Right lobe of liver (tissue), 4 donors: ENCODE measurements at regions not wholly inside any gene's neighbourhood (a gene's known extent, or its start where the extent isn't known, plus 50 kb on each side); places are given as distances from the start of the nearest gene placed in this dataset.

Experiments
- POLR2A ChIP-seq: fragments of 450-650 bp; IDR thresholded peaks from one replicate; pipeline ENCODE4 v1.6.1; 2017; ENCODE audit warnings: antibody characterized with exemption, mild to moderate bottlenecking
- TF ChIP-seq, protein P1 (sequence below), 4 donors: fragments of 200-600 bp in 3 of 4; fragments of 450-650 bp in 1 of 4; IDR thresholded peaks; one replicate each; pipeline versions ENCODE4 v1.5.1 to v1.8.0; 2016 to 2022; ENCODE audit warnings: antibody characterized with exemption in 4 of 4, mild to moderate bottlenecking in 2 of 4
- donor health status: DM: no; HTN: no; CAD: no.
- donor health status: DM: no; HTN: no; CAD: no.
- donor health status: DM: no; HTN: yes; CAD: no.

DNA sequence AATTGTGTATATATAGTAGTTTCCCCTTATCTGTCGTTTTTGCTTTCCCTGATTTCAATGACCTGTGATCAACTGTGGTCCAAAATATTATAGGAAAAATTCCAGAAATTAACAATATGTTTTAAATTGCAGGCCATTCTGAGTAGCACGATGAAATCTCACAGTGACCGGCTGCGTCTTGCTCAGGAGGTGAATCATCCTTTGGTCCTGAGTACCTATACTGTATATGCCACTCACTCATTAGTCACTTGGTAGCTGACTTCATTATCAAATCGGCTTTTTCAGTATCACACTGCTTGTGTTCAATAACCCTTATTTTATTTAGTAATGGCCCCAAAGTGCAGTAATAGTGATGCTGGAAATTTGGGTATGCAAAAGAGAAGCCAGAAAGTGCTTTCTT, 728.3 kb upstream of the EYS start:
- TF ChIP-seq, protein P1, sequence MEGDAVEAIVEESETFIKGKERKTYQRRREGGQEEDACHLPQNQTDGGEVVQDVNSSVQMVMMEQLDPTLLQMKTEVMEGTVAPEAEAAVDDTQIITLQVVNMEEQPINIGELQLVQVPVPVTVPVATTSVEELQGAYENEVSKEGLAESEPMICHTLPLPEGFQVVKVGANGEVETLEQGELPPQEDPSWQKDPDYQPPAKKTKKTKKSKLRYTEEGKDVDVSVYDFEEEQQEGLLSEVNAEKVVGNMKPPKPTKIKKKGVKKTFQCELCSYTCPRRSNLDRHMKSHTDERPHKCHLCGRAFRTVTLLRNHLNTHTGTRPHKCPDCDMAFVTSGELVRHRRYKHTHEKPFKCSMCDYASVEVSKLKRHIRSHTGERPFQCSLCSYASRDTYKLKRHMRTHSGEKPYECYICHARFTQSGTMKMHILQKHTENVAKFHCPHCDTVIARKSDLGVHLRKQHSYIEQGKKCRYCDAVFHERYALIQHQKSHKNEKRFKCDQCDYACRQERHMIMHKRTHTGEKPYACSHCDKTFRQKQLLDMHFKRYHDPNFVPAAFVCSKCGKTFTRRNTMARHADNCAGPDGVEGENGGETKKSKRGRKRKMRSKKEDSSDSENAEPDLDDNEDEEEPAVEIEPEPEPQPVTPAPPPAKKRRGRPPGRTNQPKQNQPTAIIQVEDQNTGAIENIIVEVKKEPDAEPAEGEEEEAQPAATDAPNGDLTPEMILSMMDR (IDR thresholded peaks at IDR 0.05), result no peak
- TF ChIP-seq POLR2A, result no peak
